CD4-positive, alpha-beta T cell (primary cell): ENCODE measurements at regions not wholly inside any gene's neighbourhood (a gene's known extent, or its start where the extent isn't known, plus 50 kb on each side); places are given as distances from the start of the nearest gene placed in this dataset.
"Not testable (repeated sequence)": the region's sequence is repeated elsewhere in the genome, so short reads cannot be mapped to it uniquely, and the experiment has no call there.

Source experiments
- ATAC-seq: fragments of 200-7000 bp; cut with Tn5 transposase; one replicate; pipeline ENCODE4 v1.10.0; 2022; ENCODE audit warnings: mild to moderate bottlenecking; ENCODE audit not compliant: poor library complexity
- CTCF ChIA-PET: fragments of 350-600 bp; sonication (Branson Sonifier 250); formaldehyde crosslinking; loops from one replicate; lab custom pipeline; 2021; ENCODE audit warnings: antibody characterized with exemption, inconsistent platforms; lab: Charles Lee
- POLR2A ChIA-PET: fragments of 350-600 bp; sonication (Branson Sonifier 250); formaldehyde crosslinking; loops from one replicate; lab custom pipeline; 2021; ENCODE audit warnings: antibody characterized with exemption, inconsistent platforms; lab: Charles Lee
- DNase-seq, 14 experiments: peaks; one replicate each; pipeline ENCODE4 v3.0.0-alpha.2; 2013 to 2020; ENCODE audit warnings: mixed read lengths in 2 of 14
- H3K27ac ChIP-seq, 2 donors: one replicate each; pipeline versions ENCODE4 v1.5.1 to v1.7.0; 2013; ENCODE audit warnings: low read length in 2 of 2, low read depth in 1 of 2, mild to moderate bottlenecking in 1 of 2
- H3K27me3 ChIP-seq, 2 experiments: 1 replicate in 1 of 2; 2 replicates in 1 of 2; pipeline versions ENCODE4 v1.6.1 to v1.7.0; 2013; ENCODE audit warnings: low read length in 2 of 2, control low read depth in 1 of 2, mild to moderate bottlenecking in 1 of 2, moderate library complexity in 1 of 2; ENCODE audit not compliant: insufficient read depth in 2 of 2, control insufficient read depth in 1 of 2
- H3K36me3 ChIP-seq: one replicate; pipeline ENCODE4 v1.6.1; 2013; ENCODE audit warnings: low read length, control low read depth; ENCODE audit not compliant: insufficient read depth
- H3K4me1 ChIP-seq: one replicate; pipeline ENCODE4 v1.6.1; 2013; ENCODE audit warnings: low read length, control low read depth; ENCODE audit not compliant: insufficient read depth
- H3K4me3 ChIP-seq: one replicate; pipeline ENCODE4 v1.5.1; 2013; ENCODE audit warnings: mild to moderate bottlenecking, low read length, moderate library complexity
- H3K9me3 ChIP-seq, 2 experiments: 1 replicate in 1 of 2; 2 replicates in 1 of 2; pipeline versions ENCODE4 v1.6.1 to v1.7.0; 2013; ENCODE audit warnings: low read length in 2 of 2, mild to moderate bottlenecking in 2 of 2, control low read depth in 1 of 2, moderate library complexity in 1 of 2; ENCODE audit not compliant: control insufficient read depth in 1 of 2, insufficient read depth in 1 of 2
- H3K27ac Mint-ChIP-seq: one replicate; pipeline ENCODE4 v1.8.0; 2020; ENCODE audit warnings: mixed read lengths
- H3K27me3 Mint-ChIP-seq: one replicate; pipeline ENCODE4 v1.8.0; 2021; ENCODE audit warnings: mixed read lengths
- H3K36me3 Mint-ChIP-seq: one replicate; pipeline ENCODE4 v1.8.0; 2021; ENCODE audit warnings: low read depth, mixed read lengths
- H3K4me1 Mint-ChIP-seq: one replicate; pipeline ENCODE4 v1.8.0; 2021; ENCODE audit warnings: low read depth, mixed read lengths
- H3K4me3 Mint-ChIP-seq: one replicate; pipeline ENCODE4 v1.8.0; 2020; ENCODE audit warnings: mild to moderate bottlenecking, mixed read lengths
- H3K9me3 Mint-ChIP-seq: one replicate; pipeline ENCODE4 v1.8.0; 2020; ENCODE audit warnings: mixed read lengths
- intact Hi-C, 2 experiments: fragments of 100-400 bp; cut with DNase I in 1 of 2; cut with micrococcal nuclease in 1 of 2; formaldehyde crosslinking; loops; one replicate each; pipeline versions ENCODE4 v1.15.1 to v1.9.0; 2023 to 2025; cut with DNase I, micrococcal nuclease

- H3K27ac Mint-ChIP-seq, CTCF ChIA-PET: not testable (repeated sequence)
Observed at GRCh38 chr16:33583702-33584101, 124.3 kb downstream of the TP53TG3F start.

DNA sequence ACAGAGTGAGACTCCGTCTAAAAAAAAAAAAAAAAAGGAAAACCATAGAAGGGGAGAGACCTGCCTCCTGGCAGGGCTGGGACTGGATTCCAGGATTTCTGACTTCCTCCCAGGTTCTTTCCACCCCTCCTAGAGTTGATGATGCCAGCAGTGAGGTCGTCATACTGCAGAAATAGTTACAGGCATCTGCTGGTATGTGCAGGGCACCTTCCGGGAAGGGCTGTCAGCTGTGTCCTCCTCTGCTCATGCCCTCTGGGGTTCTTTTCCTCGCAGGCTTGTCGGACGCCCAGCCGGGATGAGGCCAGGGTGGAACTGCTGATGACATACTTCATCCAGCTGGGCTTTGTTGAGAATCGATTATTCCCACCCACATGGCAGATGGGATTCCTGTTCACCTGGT, 129.2 kb downstream of the TP53TG3F start:
- H3K9me3 Mint-ChIP-seq, H3K4me1 Mint-ChIP-seq, H3K36me3 Mint-ChIP-seq, H3K27me3 ChIP-seq, ATAC-seq, H3K36me3 ChIP-seq, CTCF ChIA-PET, H3K27me3 Mint-ChIP-seq, H3K4me3 Mint-ChIP-seq, H3K9me3 ChIP-seq, DNase-seq, H3K4me3 ChIP-seq, H3K27ac ChIP-seq, POLR2A ChIA-PET, intact Hi-C loops, H3K4me1 ChIP-seq, H3K27ac Mint-ChIP-seq: not testable (repeated sequence)

More at GRCh38 chr16:33583702-33584101, 124.3 kb downstream of the TP53TG3F start:
- H3K4me3 Mint-ChIP-seq, H3K36me3 Mint-ChIP-seq, DNase-seq, intact Hi-C loops, POLR2A ChIA-PET, H3K4me1 Mint-ChIP-seq, H3K9me3 ChIP-seq, H3K36me3 ChIP-seq, H3K27ac ChIP-seq, H3K9me3 Mint-ChIP-seq, H3K27me3 Mint-ChIP-seq, ATAC-seq, H3K4me1 ChIP-seq, H3K27me3 ChIP-seq, H3K4me3 ChIP-seq: not testable (repeated sequence)

DNA sequence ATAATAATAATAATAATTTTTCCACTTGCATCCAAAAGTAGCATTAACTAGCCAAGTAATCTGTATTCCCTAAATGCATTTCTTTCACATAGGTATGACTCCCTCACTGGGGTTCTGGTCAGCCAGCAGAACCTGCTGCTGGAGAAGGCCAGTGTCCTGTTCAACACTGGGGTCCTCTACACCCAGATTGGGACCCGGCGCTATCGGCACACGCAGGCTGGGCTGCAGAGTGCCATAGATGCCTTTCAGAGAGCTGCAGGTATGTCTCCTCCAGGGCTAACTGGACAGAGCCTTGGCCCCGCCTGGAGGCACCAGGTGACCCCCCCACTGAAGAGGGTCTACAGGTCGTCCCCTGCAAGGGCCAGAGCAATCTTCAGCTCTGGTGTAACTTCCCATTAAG, 133.9 kb downstream of the TP53TG3F start:
- ATAC-seq: not testable (repeated sequence)

DNA sequence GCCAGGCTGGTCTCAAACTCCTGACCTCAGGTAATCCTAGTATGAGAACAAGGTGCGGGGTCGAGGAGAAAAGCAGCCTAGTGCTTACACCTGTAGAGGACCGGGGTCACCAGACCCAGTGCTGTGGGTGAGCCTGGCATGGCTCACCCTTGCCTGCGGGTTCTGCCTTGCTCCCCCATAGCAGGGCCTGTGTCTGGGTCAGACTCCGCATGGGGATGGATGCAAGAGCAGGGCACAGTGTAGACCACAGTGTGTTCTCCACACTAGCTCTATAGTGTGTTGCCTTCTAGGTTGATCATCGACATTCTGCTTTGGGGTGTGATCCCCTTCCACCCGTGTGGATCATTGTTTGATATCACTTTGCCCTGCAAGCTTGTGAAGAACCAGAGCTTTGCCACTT, 135.7 kb downstream of the TP53TG3F start:
- H3K27ac Mint-ChIP-seq, POLR2A ChIA-PET, CTCF ChIA-PET, ATAC-seq, H3K9me3 ChIP-seq, DNase-seq, H3K36me3 ChIP-seq, H3K36me3 Mint-ChIP-seq, H3K4me1 ChIP-seq, H3K27ac ChIP-seq, intact Hi-C loops, H3K4me3 ChIP-seq, H3K27me3 ChIP-seq, H3K4me3 Mint-ChIP-seq, H3K4me1 Mint-ChIP-seq, H3K9me3 Mint-ChIP-seq, H3K27me3 Mint-ChIP-seq: not testable (repeated sequence)

More for the DNA sequence above, 133.9 kb downstream of the TP53TG3F start:
- H3K4me1 Mint-ChIP-seq, H3K9me3 Mint-ChIP-seq, intact Hi-C loops, H3K4me1 ChIP-seq, POLR2A ChIA-PET, H3K27me3 ChIP-seq, H3K27me3 Mint-ChIP-seq, H3K4me3 ChIP-seq, H3K4me3 Mint-ChIP-seq, H3K36me3 ChIP-seq, CTCF ChIA-PET, H3K27ac Mint-ChIP-seq, H3K9me3 ChIP-seq, H3K27ac ChIP-seq, DNase-seq, H3K36me3 Mint-ChIP-seq: not testable (repeated sequence)

DNA sequence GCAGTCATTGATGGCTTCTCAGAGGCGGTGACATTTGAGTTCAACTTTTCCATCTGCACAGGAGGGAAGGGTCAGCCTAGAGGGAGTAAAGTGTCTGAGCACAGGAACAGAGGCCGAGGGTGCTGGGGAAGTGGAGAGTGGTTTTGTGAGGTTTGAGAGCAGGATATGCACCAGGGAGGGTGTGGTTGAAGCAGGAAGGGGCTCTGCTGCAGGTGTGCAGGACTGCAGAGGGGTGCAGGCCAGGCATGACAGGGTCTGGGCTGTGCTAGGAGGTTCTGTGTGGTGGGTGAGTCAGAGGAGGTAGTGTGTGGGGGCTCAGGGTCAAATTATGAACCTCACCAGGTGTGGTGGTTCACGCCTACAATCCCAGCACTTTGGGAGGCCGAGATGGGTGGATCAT, 141.6 kb downstream of the TP53TG3F start:
- ATAC-seq, H3K4me3 ChIP-seq, POLR2A ChIA-PET, H3K36me3 ChIP-seq, H3K27ac Mint-ChIP-seq, H3K9me3 Mint-ChIP-seq, H3K36me3 Mint-ChIP-seq, H3K4me1 ChIP-seq, H3K27ac ChIP-seq, H3K4me3 Mint-ChIP-seq, H3K27me3 Mint-ChIP-seq, H3K9me3 ChIP-seq, H3K4me1 Mint-ChIP-seq, intact Hi-C loops, DNase-seq, CTCF ChIA-PET, H3K27me3 ChIP-seq: not testable (repeated sequence)

- H3K27ac Mint-ChIP-seq, H3K36me3 ChIP-seq, DNase-seq, H3K4me1 ChIP-seq, H3K27ac ChIP-seq, H3K4me1 Mint-ChIP-seq, H3K4me3 ChIP-seq, H3K27me3 ChIP-seq, H3K27me3 Mint-ChIP-seq, CTCF ChIA-PET, intact Hi-C loops, H3K4me3 Mint-ChIP-seq, H3K9me3 Mint-ChIP-seq, H3K36me3 Mint-ChIP-seq, ATAC-seq, H3K9me3 ChIP-seq, POLR2A ChIA-PET: not testable (repeated sequence)
Observed at GRCh38 chr16:33623535-33624077, 164.2 kb downstream of the TP53TG3F start.

- H3K4me1 ChIP-seq, intact Hi-C loops, H3K4me3 Mint-ChIP-seq, DNase-seq, H3K27me3 Mint-ChIP-seq, H3K9me3 Mint-ChIP-seq, H3K36me3 Mint-ChIP-seq, H3K9me3 ChIP-seq, H3K4me1 Mint-ChIP-seq, H3K27me3 ChIP-seq, H3K27ac Mint-ChIP-seq, ATAC-seq, POLR2A ChIA-PET, H3K27ac ChIP-seq, H3K4me3 ChIP-seq, H3K36me3 ChIP-seq, CTCF ChIA-PET: not testable (repeated sequence)
Observed at GRCh38 chr16:33628895-33629294, 169.5 kb downstream of the TP53TG3F start.
